Fibroblast of gingiva (primary cell): ENCODE measurements at regions not wholly inside any gene's neighbourhood (a gene's known extent, or its start where the extent isn't known, plus 50 kb on each side); places are given as distances from the start of the nearest gene placed in this dataset.

Source experiments
- DNase-seq: peaks from one replicate; pipeline ENCODE4 v3.0.0-alpha.2; 2011; ENCODE audit warnings: low read depth

GRCh38 chr20:1711826-1712601 lies 54.4 kb upstream of the SIRPG start:
- DNase-seq, result no peak

- no peak for DNase-seq
Observed at GRCh38 chr20:1711266-1711665, 53.7 kb upstream of the SIRPG start.

DNA sequence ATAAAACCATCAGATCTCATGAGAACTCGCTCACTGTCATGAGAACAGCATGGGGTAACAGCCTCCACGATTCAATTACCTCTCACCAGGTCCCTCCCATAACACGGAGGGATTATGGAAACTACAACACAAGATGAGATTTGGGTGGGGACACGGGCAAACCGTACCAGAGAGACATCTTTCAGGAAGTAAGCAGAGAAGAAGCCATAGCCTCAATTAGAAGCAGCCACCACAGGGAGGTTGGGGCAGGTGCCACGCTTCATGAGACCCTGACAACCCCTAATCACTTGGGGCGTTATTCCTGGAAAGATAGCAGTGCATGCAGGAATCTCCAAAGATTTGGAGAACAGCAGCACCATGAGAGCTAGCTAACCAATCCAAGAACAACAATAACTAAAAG lies 52.9 kb upstream of the SIRPG start:
- no peak for DNase-seq

DNA sequence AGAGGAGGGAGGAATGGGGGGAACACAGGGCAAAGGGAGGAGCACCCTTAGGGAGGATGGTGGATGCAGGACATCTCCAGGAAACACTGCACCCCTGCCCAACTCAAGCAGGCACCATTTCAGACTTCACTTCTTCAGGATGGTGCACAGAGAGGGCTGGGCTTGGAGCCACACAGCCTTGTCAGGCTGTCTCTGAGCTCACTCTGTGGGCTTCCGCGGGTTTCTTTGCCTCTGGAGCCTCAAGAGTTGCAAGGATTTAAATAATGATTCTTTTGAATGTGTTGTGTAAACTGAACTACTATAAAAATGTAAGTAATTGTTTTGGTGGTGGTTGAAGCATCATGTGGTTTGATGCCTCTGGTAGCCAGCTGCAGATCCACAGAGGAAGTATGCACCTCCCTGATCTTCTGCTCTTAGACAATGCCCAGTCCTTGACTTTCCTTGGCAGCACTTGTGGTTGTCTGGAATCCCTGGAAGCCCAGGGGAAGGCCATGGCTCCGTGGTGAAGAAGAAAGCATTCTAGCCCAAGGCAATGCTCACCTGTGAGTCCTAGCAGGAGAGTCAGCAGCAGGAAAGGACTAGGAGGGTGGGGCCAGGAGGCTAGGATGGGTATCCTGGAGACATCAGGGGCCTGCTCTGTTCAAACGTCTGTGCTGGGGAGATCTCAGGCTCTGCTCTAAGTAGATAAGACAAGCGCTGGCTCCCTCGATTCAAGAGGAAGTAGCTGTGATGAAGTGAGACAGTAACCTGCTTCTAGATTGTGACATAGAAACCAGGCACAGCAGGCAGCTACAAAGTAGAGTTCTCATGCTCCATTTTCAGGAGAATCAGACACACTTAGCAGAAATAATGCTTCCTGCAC lies 50.2 kb upstream of the SIRPG start:
- no peak for DNase-seq
